ENCODE measurements at regions not wholly inside any gene's neighbourhood (a gene's known extent, or its start where the extent isn't known, plus 50 kb on each side); places are given as distances from the start of the nearest gene placed in this dataset.

DNA sequence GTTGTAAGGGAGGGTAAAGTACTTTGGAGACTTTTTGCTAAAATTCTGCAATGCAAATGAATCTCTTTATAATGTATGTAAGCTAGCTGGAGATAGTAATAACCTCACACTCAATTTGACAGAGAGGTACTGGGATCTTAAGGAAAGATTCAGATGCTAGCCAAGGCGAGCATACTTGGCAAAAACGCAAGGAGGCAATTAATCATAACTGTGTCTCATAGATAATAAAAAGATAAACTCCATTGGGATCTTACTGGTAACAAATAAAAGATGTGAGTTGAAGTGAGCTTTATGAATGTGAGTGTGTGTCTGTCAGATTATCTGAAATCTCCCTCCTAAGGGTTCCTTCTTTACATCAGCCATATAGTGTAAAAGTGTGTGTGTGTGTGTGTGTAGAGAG lies 533.0 kb downstream of the TMX3 start:
- Mint-ChIP-seq H3K4me3 (ENCODE audit: unreplicated experiment) (no peak overlapping the region), H3K36me3 (ENCODE audit: unreplicated experiment) (no peaks in the 10 kb centered on the region), H3K9me3 (ENCODE audit: unreplicated experiment) (no peaks in the 10 kb centered on the region), H3K27me3 (ENCODE audit: unreplicated experiment) (no peaks in the 10 kb centered on the region), H3K4me1 (ENCODE audit: unreplicated experiment) (peaks cover 21% of the 10 kb centered on the region), H3K27ac (ENCODE audit: unreplicated experiment) (no peak overlapping the region)
- TF ChIP-seq, protein P1, sequence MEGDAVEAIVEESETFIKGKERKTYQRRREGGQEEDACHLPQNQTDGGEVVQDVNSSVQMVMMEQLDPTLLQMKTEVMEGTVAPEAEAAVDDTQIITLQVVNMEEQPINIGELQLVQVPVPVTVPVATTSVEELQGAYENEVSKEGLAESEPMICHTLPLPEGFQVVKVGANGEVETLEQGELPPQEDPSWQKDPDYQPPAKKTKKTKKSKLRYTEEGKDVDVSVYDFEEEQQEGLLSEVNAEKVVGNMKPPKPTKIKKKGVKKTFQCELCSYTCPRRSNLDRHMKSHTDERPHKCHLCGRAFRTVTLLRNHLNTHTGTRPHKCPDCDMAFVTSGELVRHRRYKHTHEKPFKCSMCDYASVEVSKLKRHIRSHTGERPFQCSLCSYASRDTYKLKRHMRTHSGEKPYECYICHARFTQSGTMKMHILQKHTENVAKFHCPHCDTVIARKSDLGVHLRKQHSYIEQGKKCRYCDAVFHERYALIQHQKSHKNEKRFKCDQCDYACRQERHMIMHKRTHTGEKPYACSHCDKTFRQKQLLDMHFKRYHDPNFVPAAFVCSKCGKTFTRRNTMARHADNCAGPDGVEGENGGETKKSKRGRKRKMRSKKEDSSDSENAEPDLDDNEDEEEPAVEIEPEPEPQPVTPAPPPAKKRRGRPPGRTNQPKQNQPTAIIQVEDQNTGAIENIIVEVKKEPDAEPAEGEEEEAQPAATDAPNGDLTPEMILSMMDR (IDR thresholded peaks at IDR 0.05) = no peak
- no peak for DNase-seq (ENCODE audit: extremely low spot score, unreplicated experiment)

DNA sequence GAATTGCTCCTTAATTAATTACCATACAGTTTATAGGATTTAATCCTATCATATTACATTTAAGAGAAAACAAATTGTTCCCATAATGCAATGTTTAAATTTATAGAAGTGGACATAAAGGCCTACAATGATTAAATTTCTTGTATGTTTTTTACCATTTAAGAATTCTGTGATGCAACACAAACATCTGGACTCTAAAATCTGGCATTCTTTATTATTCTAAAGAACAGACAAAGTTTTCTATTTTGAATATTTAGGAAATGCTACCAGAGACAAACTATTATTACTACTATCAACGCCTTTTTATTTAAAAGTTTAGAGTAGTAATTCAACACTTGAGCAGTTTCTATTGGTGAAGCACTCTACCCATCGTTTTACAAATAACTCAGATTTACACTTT lies 535.1 kb downstream of the TMX3 start:
- Mint-ChIP-seq H3K4me1 (ENCODE audit: unreplicated experiment) (peaks cover 21% of the 10 kb centered on the region), H3K27ac (ENCODE audit: unreplicated experiment) (no peak overlapping the region), H3K36me3 (ENCODE audit: unreplicated experiment) (no peaks in the 10 kb centered on the region), H3K27me3 (ENCODE audit: unreplicated experiment) (no peaks in the 10 kb centered on the region), H3K9me3 (ENCODE audit: unreplicated experiment) (peaks cover 8% of the 10 kb centered on the region), H3K4me3 (ENCODE audit: unreplicated experiment) (no peak overlapping the region)
- DNase-seq (ENCODE audit: extremely low spot score, unreplicated experiment) = no peak
- TF ChIP-seq, protein P1 (IDR thresholded peaks at IDR 0.05) = no peak

DNA sequence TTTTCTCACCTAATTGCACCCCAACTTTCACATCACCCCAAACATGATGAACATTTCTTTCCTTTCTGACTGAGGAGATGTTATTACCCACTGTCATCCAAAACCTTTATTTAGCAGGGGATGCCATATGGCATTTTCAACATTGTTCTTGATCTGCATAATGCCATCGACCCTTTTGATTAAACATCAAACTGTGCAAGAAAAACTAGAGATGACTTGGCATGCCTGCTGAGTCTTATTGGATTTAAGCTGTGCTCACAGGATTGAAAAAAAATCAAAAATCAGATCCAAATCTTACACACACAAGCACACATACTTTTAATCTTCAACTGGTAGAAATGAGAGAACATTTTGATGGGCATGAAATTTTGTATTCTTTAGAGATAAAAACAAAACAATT lies 536.0 kb downstream of the TMX3 start:
- H3K4me1 Mint-ChIP-seq (ENCODE audit: unreplicated experiment) = peaks cover 21% of the 10 kb centered on the region
- no peaks in the 10 kb centered on the region for H3K27me3 Mint-ChIP-seq (ENCODE audit: unreplicated experiment)
- no peak for DNase-seq (ENCODE audit: extremely low spot score, unreplicated experiment)
- no peaks in the 10 kb centered on the region for H3K36me3 Mint-ChIP-seq (ENCODE audit: unreplicated experiment)
- H3K27ac Mint-ChIP-seq (ENCODE audit: unreplicated experiment) = no peak overlapping the region
- H3K4me3 Mint-ChIP-seq (ENCODE audit: unreplicated experiment) = no peak overlapping the region
- TF ChIP-seq, protein P1 (IDR thresholded peaks at IDR 0.05) = no peak
- peaks cover 12% of the 10 kb centered on the region for H3K9me3 Mint-ChIP-seq (ENCODE audit: unreplicated experiment)

DNA sequence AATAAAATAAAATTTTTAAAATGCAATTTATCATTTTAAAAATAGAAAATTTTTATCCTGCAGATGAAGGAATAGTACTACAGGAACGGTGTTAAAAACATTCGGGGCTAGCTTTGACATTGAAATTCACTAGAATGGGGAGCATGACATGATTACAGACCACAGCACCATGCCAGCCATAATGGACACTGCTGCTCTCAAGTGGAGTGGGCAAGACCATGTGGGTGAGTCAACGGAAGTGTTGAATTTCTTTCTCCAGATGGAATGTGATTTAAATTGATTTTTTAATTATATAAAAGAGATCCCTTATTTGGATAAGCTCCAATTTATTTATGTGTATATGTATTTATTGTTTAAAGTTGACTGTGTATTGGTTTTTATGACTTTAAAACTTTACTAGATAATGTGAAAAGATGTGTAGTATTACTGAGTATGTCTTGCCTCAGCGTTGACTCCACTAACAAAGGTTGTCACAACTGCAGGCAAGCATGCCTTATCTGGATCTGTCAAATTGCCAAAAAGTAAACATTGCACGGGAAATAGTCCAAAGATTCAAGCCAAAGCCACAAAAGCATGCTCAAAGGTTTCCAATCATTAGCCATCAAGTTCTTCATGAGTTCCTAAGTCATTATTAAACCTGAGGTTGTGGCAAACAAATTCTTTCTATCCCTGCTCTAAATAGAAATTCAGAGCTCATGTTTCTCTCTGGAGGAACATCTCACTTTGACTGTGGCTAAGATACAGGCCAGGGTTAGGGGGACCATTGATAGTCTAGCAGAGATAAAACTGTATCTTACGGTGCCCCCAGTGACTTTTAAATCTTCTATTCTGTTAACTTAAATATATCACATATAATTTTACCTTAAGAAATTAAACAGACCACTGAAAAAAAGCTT lies 536.9 kb downstream of the TMX3 start:
- H3K4me1 Mint-ChIP-seq (ENCODE audit: unreplicated experiment) = peaks cover 21% of the 10 kb centered on the region
- no peaks in the 10 kb centered on the region for H3K36me3 Mint-ChIP-seq (ENCODE audit: unreplicated experiment)
- H3K9me3 Mint-ChIP-seq (ENCODE audit: unreplicated experiment) = peaks cover 12% of the 10 kb centered on the region
- no peaks in the 10 kb centered on the region for H3K27me3 Mint-ChIP-seq (ENCODE audit: unreplicated experiment)
- H3K27ac Mint-ChIP-seq (ENCODE audit: unreplicated experiment) = no peak overlapping the region
- DNase-seq (ENCODE audit: extremely low spot score, unreplicated experiment) = no peak
- no peak overlapping the region for H3K4me3 Mint-ChIP-seq (ENCODE audit: unreplicated experiment)
- TF ChIP-seq, protein P1 (IDR thresholded peaks at IDR 0.05) = no peak

DNA sequence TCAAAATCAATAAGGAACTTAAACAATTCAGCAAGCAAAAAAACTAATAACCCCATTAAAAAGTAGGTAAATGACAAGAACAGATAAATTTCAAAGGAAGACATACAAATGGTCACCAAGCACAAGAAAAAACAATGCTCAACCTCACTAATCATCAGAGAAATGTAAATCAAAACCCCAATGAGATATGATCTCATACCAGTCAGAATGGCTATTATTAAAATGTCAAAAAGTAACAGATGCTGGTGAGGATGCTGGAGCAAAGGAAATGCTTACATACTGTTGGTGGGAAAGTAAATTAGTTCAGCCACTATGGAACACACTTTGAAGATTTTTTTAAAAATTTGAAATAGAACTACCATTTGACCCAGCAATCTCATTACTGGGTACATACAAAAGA lies 538.0 kb downstream of the TMX3 start:
- no peak overlapping the region for H3K27ac Mint-ChIP-seq (ENCODE audit: unreplicated experiment)
- no peak for DNase-seq (ENCODE audit: extremely low spot score, unreplicated experiment)
- no peaks in the 10 kb centered on the region for H3K36me3 Mint-ChIP-seq (ENCODE audit: unreplicated experiment)
- no peaks in the 10 kb centered on the region for H3K27me3 Mint-ChIP-seq (ENCODE audit: unreplicated experiment)
- H3K4me1 Mint-ChIP-seq (ENCODE audit: unreplicated experiment) = peaks cover 21% of the 10 kb centered on the region
- no peak overlapping the region for H3K4me3 Mint-ChIP-seq (ENCODE audit: unreplicated experiment)
- H3K9me3 Mint-ChIP-seq (ENCODE audit: unreplicated experiment) = peaks cover 12% of the 10 kb centered on the region
- TF ChIP-seq, protein P1 (IDR thresholded peaks at IDR 0.05) = no peak
